ENCODE measurements at regions not wholly inside any gene's neighbourhood (a gene's known extent, or its start where the extent isn't known, plus 50 kb on each side); places are given as distances from the start of the nearest gene placed in this dataset.

DNA sequence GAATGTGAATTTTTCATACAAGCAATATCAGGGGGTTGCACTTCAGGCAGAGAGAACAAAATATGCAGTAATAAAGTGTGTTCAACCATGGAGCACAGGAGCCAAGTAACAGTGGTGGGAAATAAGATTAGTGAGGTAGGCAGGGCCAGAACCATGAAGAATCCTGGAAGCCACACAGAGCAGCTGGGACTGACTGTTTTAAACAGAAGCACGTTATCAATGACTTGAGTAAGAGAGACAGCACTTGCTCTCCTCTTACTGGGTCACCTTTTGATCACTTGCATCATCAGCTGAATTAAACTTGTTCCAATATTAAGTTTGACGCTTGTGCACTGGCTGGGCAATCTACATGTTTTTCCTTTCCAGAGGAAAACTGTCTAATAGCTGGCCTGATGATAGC is 238.5 kb downstream of the TBX18 start:
- DNase-seq (ENCODE audit: extremely low spot score): no peak
- Histone ChIP-seq H3K4me3 (ENCODE audit: low read depth, low read length) (no peak overlapping the region), H3K4me1 (ENCODE audit: insufficient read depth) (no peaks in the 10 kb centered on the region), H3K27ac (ENCODE audit: low read depth) (no peak overlapping the region), H3K36me3 (ENCODE audit: insufficient read depth) (no peaks in the 10 kb centered on the region)
- WGBS: 52% methylated on average over 2 of the region's 2 CpGs

DNA sequence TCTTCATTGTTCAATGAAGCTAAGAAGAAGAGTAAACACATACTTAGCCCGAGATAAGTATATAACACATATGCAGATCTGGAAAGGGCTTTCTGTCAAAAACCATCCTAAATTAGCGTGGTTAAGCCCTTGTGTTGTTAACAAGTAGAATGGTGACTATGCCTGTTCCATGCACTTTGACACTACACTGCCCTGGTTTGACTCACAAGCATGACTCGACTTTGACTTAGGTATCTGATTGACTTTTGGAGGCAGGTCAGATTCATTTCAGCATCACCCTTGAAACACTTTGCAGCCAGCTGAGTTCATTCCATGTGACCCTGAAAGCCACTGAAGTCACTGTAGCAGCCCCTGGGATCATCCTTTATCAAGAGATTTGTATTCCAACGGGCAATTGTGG is 239.8 kb downstream of the TBX18 start:
- H3K4me1 ChIP-seq (ENCODE audit: insufficient read depth): no peaks in the 10 kb centered on the region
- 76% methylated on average over 4 of the region's 4 CpGs for WGBS

GRCh38 chr6:84522135-84522549 is 242.3 kb downstream of the TBX18 start:
- no peak overlapping the region for H3K27ac ChIP-seq (ENCODE audit: low read depth)

More for the DNA sequence above, 239.8 kb downstream of the TBX18 start:
- H3K36me3 ChIP-seq (ENCODE audit: insufficient read depth): no peaks in the 10 kb centered on the region
- H3K27ac ChIP-seq (ENCODE audit: low read depth): no peak overlapping the region
- no peak overlapping the region for H3K4me3 ChIP-seq (ENCODE audit: low read depth, low read length)
- no peak for DNase-seq (ENCODE audit: extremely low spot score)

GRCh38 chr6:84521511-84521910 is 242.9 kb downstream of the TBX18 start:
- Histone ChIP-seq H3K27ac (ENCODE audit: low read depth) (no peak overlapping the region), H3K36me3 (ENCODE audit: insufficient read depth) (no peaks in the 10 kb centered on the region), H3K4me3 (ENCODE audit: low read depth, low read length) (no peak overlapping the region), H3K4me1 (ENCODE audit: insufficient read depth) (no peaks in the 10 kb centered on the region)
- no peak for DNase-seq (ENCODE audit: extremely low spot score)
- WGBS: 33% methylated on average over 1 of the region's 1 CpG

More at GRCh38 chr6:84522135-84522549, 242.3 kb downstream of the TBX18 start:
- H3K4me3 ChIP-seq (ENCODE audit: low read depth, low read length): no peak overlapping the region
- no peaks in the 10 kb centered on the region for H3K4me1 ChIP-seq (ENCODE audit: insufficient read depth)
- H3K36me3 ChIP-seq (ENCODE audit: insufficient read depth): no peaks in the 10 kb centered on the region
- DNase-seq (ENCODE audit: extremely low spot score): no peak

DNA sequence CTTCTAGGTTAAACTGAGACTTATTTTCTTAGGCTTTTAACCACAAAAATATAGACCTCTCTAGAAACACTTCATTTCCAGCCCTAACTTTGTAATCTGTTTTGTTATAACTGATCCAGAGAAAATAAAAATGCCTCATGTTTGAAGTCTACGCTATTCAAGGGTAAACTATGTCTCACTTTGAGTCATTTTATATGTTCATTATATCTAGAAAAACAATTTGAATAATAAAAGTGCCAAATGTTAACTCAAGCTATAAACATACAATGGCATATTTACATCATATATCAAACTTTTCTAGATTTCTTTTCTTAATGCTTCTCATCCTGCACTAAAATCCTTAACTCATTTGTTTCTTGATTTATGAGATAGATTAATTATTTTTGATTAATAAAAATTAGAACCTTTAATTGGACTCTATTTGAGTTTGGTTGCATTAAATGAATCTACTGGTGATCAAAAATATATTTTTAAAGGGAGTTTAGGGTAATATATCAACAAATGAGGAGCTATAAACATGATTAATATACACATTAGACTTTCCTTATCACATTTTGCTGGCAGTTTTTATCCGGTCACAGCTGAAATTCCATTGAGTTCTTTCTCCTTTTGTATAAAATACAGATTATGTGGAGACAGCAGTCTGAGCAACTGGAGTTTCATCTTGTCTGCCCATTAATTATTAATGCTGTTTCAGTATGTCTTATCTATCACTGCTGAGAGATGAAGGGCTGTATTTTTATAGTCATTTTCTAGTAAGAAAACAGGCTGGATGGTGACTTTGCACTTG is 246.5 kb downstream of the TBX18 start:
- Histone ChIP-seq H3K4me3 (ENCODE audit: low read depth, low read length) (no peak overlapping the region), H3K27ac (ENCODE audit: low read depth) (no peak overlapping the region), H3K4me1 (ENCODE audit: insufficient read depth) (no peaks in the 10 kb centered on the region), H3K36me3 (ENCODE audit: insufficient read depth) (no peaks in the 10 kb centered on the region)
- WGBS: 35% methylated on average over 2 of the region's 2 CpGs
- DNase-seq (ENCODE audit: extremely low spot score): no peak

DNA sequence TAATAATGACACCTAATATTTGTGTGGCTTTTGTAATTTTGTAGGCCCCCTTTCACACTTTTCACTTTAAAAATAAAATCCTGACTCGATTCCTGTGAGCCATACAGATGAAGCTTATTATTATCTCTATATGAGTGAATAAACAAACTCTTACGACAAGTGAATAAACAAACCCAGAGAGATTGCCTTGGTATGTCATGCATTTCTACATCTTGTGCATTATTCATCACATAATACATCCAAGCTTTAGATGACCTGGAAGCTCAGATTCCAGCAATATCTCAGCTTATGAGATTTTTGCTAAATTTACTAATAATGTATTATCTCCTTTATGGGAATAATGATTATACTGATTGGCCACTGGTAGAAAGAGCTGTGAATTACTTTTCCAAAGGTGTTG is 248.2 kb downstream of the TBX18 start:
- DNase-seq (ENCODE audit: extremely low spot score): no peak
- WGBS: 67% methylated on average over 2 of the region's 2 CpGs
- H3K4me1 ChIP-seq (ENCODE audit: insufficient read depth): no peaks in the 10 kb centered on the region

DNA sequence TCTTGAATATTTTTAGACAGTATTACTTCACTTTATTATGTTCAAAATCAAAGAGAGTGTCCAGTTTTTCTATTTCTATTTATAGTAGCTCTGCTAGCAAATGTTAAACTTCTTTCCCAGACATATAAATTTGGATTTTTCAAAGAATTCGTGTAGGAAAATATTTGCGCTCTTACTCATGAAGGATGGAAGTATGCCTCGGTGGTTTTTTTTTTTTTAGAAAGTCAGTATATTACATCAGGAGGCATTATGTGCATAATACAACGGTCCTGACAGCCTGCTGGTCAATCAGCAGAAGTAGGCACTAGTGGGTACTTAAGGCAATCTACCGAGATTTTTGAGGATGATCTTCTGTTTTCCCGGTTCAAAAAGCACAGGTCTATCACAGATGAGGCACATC is 249.3 kb downstream of the TBX18 start:
- no peaks in the 10 kb centered on the region for H3K4me1 ChIP-seq (ENCODE audit: insufficient read depth)
- H3K36me3 ChIP-seq (ENCODE audit: insufficient read depth): no peaks in the 10 kb centered on the region
- H3K4me3 ChIP-seq (ENCODE audit: low read depth, low read length): no peak overlapping the region
- WGBS: 74% methylated on average over 6 of the region's 6 CpGs
- H3K27ac ChIP-seq (ENCODE audit: low read depth): no peak overlapping the region
- no peak for DNase-seq (ENCODE audit: extremely low spot score)

More for the DNA sequence above, 248.2 kb downstream of the TBX18 start:
- no peak overlapping the region for H3K4me3 ChIP-seq (ENCODE audit: low read depth, low read length)
- H3K27ac ChIP-seq (ENCODE audit: low read depth): no peak overlapping the region
- no peaks in the 10 kb centered on the region for H3K36me3 ChIP-seq (ENCODE audit: insufficient read depth)

GRCh38 chr6:84514089-84514971 is 250.1 kb downstream of the TBX18 start:
- Histone ChIP-seq H3K27ac (ENCODE audit: low read depth) (no peak overlapping the region), H3K36me3 (ENCODE audit: insufficient read depth) (no peaks in the 10 kb centered on the region), H3K4me1 (ENCODE audit: insufficient read depth) (no peaks in the 10 kb centered on the region), H3K4me3 (ENCODE audit: low read depth, low read length) (no peak overlapping the region)
- DNase-seq (ENCODE audit: extremely low spot score): no peak
- WGBS: 88% methylated on average over 5 of the region's 5 CpGs

DNA sequence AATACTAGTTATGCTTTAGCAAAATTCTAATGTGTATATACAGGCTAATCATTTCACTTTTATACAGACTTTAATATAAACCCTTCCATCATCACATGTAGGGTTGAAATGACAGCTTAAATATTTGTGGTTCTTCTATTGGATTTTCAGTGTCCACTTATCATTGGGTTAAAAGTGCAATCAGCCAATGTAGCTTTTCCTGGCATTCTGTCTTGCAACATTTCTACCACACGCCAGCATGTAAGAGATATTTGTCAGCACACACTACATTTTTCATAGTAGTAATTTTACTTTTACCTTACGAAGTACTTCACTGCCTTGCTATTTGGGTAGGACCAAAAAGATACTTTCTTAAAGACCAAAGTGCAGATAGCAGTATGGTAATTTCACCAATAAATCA is 252.0 kb downstream of the TBX18 start:
- Histone ChIP-seq H3K36me3 (ENCODE audit: insufficient read depth) (no peaks in the 10 kb centered on the region), H3K4me1 (ENCODE audit: insufficient read depth) (no peaks in the 10 kb centered on the region), H3K4me3 (ENCODE audit: low read depth, low read length) (no peak overlapping the region), H3K27ac (ENCODE audit: low read depth) (no peak overlapping the region)
- no peak for DNase-seq (ENCODE audit: extremely low spot score)
- WGBS: 83% methylated on average over 2 of the region's 2 CpGs

DNA sequence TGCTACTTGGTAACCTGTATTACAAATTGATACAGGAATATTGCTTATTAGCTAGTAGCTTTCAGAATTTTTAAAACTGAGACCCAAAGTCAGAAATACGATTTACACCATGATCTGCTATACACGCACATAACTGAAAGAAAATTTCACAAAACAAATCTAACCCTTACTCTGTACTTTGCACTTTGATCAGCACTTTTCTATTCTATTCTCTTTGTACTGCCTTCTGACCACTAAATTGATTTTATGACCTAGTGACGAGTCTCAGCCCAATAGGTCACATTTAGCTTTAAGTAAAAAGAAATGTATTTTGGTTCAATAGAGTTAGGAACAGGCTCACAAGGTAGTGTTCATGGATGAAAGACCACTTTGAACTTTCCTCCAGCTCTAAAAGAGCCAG is 252.5 kb downstream of the TBX18 start:
- Histone ChIP-seq H3K4me1 (ENCODE audit: insufficient read depth) (no peaks in the 10 kb centered on the region), H3K36me3 (ENCODE audit: insufficient read depth) (no peaks in the 10 kb centered on the region), H3K27ac (ENCODE audit: low read depth) (no peak overlapping the region), H3K4me3 (ENCODE audit: low read depth, low read length) (no peak overlapping the region)
- 94% methylated on average over 3 of the region's 3 CpGs for WGBS
- DNase-seq (ENCODE audit: extremely low spot score): no peak

GRCh38 chr6:84508981-84509380 is 255.4 kb downstream of the TBX18 start:
- no peak for DNase-seq (ENCODE audit: extremely low spot score)
- no peak overlapping the region for H3K4me3 ChIP-seq (ENCODE audit: low read depth, low read length)
- no peaks in the 10 kb centered on the region for H3K4me1 ChIP-seq (ENCODE audit: insufficient read depth)
- H3K36me3 ChIP-seq (ENCODE audit: insufficient read depth): no peaks in the 10 kb centered on the region
- no peak overlapping the region for H3K27ac ChIP-seq (ENCODE audit: low read depth)

DNA sequence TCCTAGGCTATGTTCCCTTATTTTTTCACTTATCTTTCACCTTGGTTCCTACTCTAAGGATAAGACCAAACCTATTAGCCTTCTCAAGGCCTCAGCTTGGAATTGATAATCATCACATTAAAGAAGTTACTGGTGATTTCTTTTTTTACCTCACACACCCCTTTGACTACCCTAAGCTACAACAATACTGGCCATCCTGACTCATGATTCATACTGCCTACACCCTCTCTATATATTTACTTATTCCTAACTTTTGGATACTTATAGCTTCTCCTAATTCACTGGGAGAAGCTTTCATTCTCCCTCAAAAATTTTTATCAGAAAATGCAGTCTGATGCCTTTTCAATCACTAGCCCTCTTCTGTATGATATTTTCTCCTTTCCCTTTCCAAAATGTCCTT is 256.1 kb downstream of the TBX18 start:
- no peak overlapping the region for H3K27ac ChIP-seq (ENCODE audit: low read depth)
- no peak overlapping the region for H3K4me3 ChIP-seq (ENCODE audit: low read depth, low read length)
- H3K36me3 ChIP-seq (ENCODE audit: insufficient read depth): no peaks in the 10 kb centered on the region
- no peaks in the 10 kb centered on the region for H3K4me1 ChIP-seq (ENCODE audit: insufficient read depth)
- no peak for DNase-seq (ENCODE audit: extremely low spot score)

DNA sequence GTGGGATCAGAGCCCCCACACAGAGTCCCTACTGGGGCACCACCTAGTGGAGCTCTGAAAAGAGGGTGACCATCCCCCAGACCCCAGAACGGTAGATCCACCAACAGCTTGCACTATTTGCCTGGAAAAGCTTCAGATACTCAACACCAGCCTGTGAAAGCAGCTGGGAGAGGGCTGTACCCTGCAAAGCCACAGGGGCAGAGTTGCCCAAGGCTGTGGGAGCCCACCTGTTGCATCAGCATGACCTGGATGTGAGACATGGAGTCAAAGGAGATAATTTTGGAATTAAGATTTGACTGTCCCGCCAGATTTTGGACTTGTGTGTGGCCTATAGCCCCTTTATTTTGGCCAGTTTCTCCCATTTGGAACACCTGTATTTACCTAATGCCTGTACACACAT is 260.4 kb downstream of the TBX18 start:
- H3K36me3 ChIP-seq (ENCODE audit: insufficient read depth): no peaks in the 10 kb centered on the region
- DNase-seq (ENCODE audit: extremely low spot score): no peak

DNA sequence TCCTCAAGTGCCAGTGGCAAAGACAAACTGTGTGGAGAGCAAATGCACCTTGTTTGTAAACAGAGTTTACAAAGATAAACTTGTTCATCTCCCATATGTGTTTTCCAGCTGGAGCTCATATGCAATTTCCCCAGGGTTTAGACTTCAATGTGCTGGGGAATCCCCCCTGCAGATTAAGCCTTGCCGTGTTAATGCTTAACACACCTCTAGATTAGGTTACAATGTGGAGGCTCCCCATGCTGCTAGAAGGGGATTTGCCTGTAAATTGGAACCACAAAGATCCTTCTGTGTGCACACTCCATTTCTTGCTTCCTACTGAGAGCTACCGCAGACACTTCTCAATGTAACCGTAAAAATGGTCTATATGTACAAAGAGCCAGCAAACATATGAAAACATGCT is 263.1 kb downstream of the TBX18 start:
- H3K4me1 ChIP-seq (ENCODE audit: insufficient read depth): no peaks in the 10 kb centered on the region
- H3K4me3 ChIP-seq (ENCODE audit: low read depth, low read length): no peak overlapping the region
- H3K36me3 ChIP-seq (ENCODE audit: insufficient read depth): no peaks in the 10 kb centered on the region
- WGBS: 74% methylated on average over 3 of the region's 3 CpGs
- DNase-seq (ENCODE audit: extremely low spot score): no peak
- H3K27ac ChIP-seq (ENCODE audit: low read depth): no peak overlapping the region

More for the DNA sequence above, 260.4 kb downstream of the TBX18 start:
- Histone ChIP-seq H3K4me1 (ENCODE audit: insufficient read depth) (no peaks in the 10 kb centered on the region), H3K27ac (ENCODE audit: low read depth) (no peak overlapping the region), H3K4me3 (ENCODE audit: low read depth, low read length) (no peak overlapping the region)
- WGBS: 88% methylated on average over 2 of the region's 2 CpGs
